ENCODE measurements at regions not wholly inside any gene's neighbourhood (a gene's known extent, or its start where the extent isn't known, plus 50 kb on each side); places are given as distances from the start of the nearest gene placed in this dataset.

DNA sequence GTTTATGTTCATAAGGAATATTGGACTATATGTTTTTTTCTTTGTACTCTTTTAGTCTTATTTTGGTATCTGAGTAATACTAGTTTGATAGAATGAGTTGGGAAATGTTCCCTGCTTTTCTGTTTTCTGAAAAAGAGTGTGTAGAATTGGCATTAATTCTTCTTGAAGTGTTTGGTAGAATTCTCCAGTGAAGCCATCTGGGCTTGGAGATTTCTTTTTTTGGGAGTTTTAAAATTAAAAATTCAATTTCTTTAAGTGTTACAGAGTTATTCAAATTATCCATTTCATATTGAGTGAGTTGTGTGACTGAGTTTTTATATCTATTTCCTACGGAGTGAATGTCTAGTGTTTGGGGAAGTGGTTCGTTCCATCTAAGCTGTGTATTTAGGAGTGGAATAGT, 80.6 kb upstream of the HS6ST1 start:
- Histone ChIP-seq H3K27me3 (replicated peaks; ENCODE audit: insufficient read depth, low read depth, low read length, poor library complexity) (no peaks in the 10 kb centered on the region), H3K4me1 (ENCODE audit: insufficient read depth, low read length, poor library complexity, severe bottlenecking) (peaks cover 18% of the 10 kb centered on the region), H3K36me3 (ENCODE audit: insufficient read depth, low read length, poor library complexity, severe bottlenecking) (no peaks in the 10 kb centered on the region), H3K27ac (ENCODE audit: low read depth, low read length, poor library complexity, severe bottlenecking) (no peak overlapping the region), H3K9me3 (ENCODE audit: low read depth, low read length, poor library complexity, severe bottlenecking) (no peaks in the 10 kb centered on the region), H3K4me3 (ENCODE audit: low read depth, low read length, poor library complexity, severe bottlenecking) (no peak overlapping the region)
- TF ChIP-seq EZH2 (IDR thresholded peaks at IDR 0.05; ENCODE audit: borderline replicate concordance, low read depth, low read length, poor library complexity, severe bottlenecking): no peak
- TF ChIP-seq, protein P1, sequence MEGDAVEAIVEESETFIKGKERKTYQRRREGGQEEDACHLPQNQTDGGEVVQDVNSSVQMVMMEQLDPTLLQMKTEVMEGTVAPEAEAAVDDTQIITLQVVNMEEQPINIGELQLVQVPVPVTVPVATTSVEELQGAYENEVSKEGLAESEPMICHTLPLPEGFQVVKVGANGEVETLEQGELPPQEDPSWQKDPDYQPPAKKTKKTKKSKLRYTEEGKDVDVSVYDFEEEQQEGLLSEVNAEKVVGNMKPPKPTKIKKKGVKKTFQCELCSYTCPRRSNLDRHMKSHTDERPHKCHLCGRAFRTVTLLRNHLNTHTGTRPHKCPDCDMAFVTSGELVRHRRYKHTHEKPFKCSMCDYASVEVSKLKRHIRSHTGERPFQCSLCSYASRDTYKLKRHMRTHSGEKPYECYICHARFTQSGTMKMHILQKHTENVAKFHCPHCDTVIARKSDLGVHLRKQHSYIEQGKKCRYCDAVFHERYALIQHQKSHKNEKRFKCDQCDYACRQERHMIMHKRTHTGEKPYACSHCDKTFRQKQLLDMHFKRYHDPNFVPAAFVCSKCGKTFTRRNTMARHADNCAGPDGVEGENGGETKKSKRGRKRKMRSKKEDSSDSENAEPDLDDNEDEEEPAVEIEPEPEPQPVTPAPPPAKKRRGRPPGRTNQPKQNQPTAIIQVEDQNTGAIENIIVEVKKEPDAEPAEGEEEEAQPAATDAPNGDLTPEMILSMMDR (conservative IDR thresholded peaks at IDR 0.05; ENCODE audit: low read depth, low read length): no peak
- no TSS peak for BruUV-seq (replicated peaks)
- DNase-seq (ENCODE audit: low spot score): no peak
- ChIA-PET CTCF (no interaction called here), POLR2A (ENCODE audit: low non-redundant PET) (no interaction called here)
- intact Hi-C loops (cut with micrococcal nuclease; ENCODE audit: unreplicated experiment): no loop called here

DNA sequence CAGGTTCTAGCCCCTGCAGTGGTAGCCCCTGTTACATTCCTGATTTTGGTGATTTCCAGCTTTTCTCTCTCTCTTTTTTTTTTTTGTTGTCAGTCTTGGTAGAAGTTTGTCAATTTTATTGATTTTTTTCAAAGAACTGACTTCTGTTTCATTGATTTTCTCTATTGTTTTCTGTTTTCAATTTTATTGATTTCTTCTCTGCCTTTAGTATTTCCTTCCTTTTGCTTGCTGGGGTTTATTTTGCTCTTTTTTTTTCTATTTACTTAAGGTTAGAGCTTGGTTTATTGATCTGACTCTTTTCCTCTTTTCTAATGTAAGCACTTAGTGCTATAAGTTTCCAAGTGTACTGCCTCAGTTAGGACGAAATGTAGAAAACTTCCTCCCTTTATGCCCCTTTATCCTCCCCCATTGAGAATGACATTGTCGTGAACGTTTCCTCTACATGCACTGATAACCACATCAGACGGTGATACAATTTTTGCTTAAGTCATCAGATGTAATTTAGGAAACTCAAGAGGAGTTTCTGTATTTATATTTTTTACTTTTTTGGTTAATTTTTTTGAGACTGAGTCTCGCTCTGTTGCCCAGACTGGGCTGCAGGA, 81.1 kb upstream of the HS6ST1 start:
- BruUV-seq (replicated peaks): no TSS peak

DNA sequence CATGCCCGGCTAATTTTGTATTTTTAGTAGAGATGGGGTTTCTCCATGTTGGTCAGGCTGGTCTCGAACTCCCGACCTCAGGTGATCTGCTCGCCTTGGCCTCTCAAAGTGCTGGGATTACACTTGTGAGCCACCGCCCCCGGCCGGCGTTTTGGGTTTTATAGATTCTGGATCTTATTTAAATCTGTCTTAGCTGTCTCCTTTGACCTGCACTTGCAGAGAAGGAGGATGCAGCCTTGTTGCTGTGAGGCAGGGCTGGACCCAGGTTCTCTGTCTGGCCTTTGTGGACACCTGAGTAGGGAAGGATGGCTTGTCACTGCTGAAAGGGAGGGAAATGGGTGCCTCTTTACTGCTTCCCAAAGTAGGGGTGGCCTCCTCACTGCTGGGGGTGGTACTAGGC, 83.0 kb upstream of the HS6ST1 start:
- no peak for DNase-seq (ENCODE audit: low spot score)
- TF ChIP-seq EZH2 (IDR thresholded peaks at IDR 0.05; ENCODE audit: borderline replicate concordance, low read depth, low read length, poor library complexity, severe bottlenecking): no peak
- TF ChIP-seq, protein P1 (conservative IDR thresholded peaks at IDR 0.05; ENCODE audit: low read depth, low read length): no peak
- no TSS peak for BruUV-seq (replicated peaks)

More for the DNA sequence above, 81.1 kb upstream of the HS6ST1 start:
- intact Hi-C loops (cut with micrococcal nuclease; ENCODE audit: unreplicated experiment): no loop called here
- CTCF ChIA-PET: no interaction called here
- no peak for DNase-seq (ENCODE audit: low spot score)
- Histone ChIP-seq H3K4me1 (ENCODE audit: insufficient read depth, low read length, poor library complexity, severe bottlenecking) (peaks cover 18% of the 10 kb centered on the region), H3K36me3 (ENCODE audit: insufficient read depth, low read length, poor library complexity, severe bottlenecking) (no peaks in the 10 kb centered on the region), H3K27ac (ENCODE audit: low read depth, low read length, poor library complexity, severe bottlenecking) (no peak overlapping the region), H3K27me3 (replicated peaks; ENCODE audit: insufficient read depth, low read depth, low read length, poor library complexity) (no peaks in the 10 kb centered on the region), H3K4me3 (ENCODE audit: low read depth, low read length, poor library complexity, severe bottlenecking) (no peak overlapping the region), H3K9me3 (ENCODE audit: low read depth, low read length, poor library complexity, severe bottlenecking) (no peaks in the 10 kb centered on the region)
- TF ChIP-seq, protein P1 (conservative IDR thresholded peaks at IDR 0.05; ENCODE audit: low read depth, low read length): no peak
- no peak for TF ChIP-seq EZH2 (IDR thresholded peaks at IDR 0.05; ENCODE audit: borderline replicate concordance, low read depth, low read length, poor library complexity, severe bottlenecking)
- POLR2A ChIA-PET (ENCODE audit: low non-redundant PET): no interaction called here

More for the DNA sequence above, 83.0 kb upstream of the HS6ST1 start:
- H3K4me1 ChIP-seq (ENCODE audit: insufficient read depth, low read length, poor library complexity, severe bottlenecking): peaks cover 18% of the 10 kb centered on the region
- no peaks in the 10 kb centered on the region for H3K27me3 ChIP-seq (replicated peaks; ENCODE audit: insufficient read depth, low read depth, low read length, poor library complexity)
- no peaks in the 10 kb centered on the region for H3K36me3 ChIP-seq (ENCODE audit: insufficient read depth, low read length, poor library complexity, severe bottlenecking)
- intact Hi-C loops (cut with micrococcal nuclease; ENCODE audit: unreplicated experiment): no loop called here
- no peaks in the 10 kb centered on the region for H3K9me3 ChIP-seq (ENCODE audit: low read depth, low read length, poor library complexity, severe bottlenecking)
- no peak overlapping the region for H3K27ac ChIP-seq (ENCODE audit: low read depth, low read length, poor library complexity, severe bottlenecking)
- H3K4me3 ChIP-seq (ENCODE audit: low read depth, low read length, poor library complexity, severe bottlenecking): no peak overlapping the region
- ChIA-PET POLR2A (ENCODE audit: low non-redundant PET) (no interaction called here), CTCF (no interaction called here)

Data from A673 (cell line).